ENCODE measurements at regions not wholly inside any gene's neighbourhood (a gene's known extent, or its start where the extent isn't known, plus 50 kb on each side); places are given as distances from the start of the nearest gene placed in this dataset.

DNA sequence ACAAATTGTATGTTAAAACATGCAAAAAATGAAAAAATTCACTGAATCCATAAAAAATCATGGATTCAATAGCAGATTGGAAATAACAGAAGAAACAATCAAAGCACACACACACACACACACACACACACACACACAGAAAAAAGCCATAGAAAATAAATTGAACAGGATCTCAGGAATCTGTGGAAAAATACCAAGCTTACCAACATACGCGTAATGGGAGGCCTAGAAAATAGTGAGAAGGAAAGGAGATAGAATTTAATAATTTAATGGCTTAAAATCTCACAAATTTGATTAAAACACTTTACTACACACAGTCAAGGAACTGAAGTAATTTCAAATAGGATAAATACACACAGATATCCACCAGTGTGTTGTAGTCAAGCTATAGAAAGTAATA is 1671.5 kb upstream of the PIK3C3 start:
- TF ChIP-seq, protein P1, sequence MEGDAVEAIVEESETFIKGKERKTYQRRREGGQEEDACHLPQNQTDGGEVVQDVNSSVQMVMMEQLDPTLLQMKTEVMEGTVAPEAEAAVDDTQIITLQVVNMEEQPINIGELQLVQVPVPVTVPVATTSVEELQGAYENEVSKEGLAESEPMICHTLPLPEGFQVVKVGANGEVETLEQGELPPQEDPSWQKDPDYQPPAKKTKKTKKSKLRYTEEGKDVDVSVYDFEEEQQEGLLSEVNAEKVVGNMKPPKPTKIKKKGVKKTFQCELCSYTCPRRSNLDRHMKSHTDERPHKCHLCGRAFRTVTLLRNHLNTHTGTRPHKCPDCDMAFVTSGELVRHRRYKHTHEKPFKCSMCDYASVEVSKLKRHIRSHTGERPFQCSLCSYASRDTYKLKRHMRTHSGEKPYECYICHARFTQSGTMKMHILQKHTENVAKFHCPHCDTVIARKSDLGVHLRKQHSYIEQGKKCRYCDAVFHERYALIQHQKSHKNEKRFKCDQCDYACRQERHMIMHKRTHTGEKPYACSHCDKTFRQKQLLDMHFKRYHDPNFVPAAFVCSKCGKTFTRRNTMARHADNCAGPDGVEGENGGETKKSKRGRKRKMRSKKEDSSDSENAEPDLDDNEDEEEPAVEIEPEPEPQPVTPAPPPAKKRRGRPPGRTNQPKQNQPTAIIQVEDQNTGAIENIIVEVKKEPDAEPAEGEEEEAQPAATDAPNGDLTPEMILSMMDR (IDR thresholded peaks at IDR 0.05): no peak
- TF ChIP-seq POLR2A (IDR thresholded peaks at IDR 0.05): no peak
